Non-pigmented ciliary epithelial cell (primary cell): ENCODE measurements at regions not wholly inside any gene's neighbourhood (a gene's known extent, or its start where the extent isn't known, plus 50 kb on each side); places are given as distances from the start of the nearest gene placed in this dataset.

ENCODE experiments used
- DNase-seq: peaks from one replicate; pipeline ENCODE4 v3.0.0-alpha.2; 2010; ENCODE audit warnings: low read depth

DNA sequence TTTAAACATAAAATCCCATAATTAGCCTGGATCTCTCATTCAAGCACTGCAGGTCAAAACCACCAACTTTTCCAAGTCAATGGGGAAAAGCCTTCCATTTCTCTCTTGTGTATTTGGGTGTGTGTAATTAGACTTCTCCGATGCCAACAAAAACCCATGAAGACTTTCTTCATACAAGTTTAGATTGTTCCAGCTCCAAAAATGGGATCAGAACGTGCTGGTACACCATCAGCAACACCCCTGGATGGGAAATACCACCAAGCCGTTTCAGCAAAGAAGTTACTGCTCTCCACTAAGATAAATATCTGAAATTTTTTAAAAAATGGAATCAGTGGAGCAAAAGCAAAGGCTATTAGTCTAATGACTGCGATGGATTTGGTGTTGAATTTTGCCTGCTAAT is 837.3 kb upstream of the SOX9 start:
- no peak for DNase-seq

DNA sequence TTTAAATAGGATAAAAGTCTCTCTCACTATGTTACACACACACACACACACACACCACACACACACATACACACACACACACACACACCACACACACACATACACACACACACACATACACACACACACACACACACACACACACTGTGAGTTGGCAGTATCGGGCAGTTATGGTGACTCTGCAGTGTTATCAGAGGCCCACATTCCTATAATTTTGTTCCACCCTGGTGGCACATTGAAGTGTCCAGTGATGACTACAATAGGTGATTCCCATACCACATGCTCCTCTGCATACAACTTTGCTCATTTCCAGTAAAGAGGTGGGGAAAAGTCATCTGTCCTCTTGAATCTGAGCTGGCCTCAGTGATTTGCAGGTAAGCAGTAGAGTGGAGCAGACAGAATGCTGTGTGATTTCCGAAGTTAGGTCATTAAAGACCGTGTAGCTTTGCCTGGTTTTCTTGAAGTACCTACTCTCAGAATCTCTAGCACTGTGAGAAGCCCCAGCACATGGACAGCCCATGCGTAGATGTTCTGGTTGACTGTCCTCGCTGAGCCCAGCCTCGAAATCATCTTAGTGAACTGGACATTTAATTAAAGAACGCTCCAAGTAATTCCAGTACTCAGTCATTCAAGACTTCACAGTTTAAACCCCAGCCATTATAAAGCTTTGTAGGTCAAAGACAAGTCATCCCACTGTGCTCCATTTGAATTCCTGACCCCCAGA is 836.6 kb upstream of the SOX9 start:
- DNase-seq, result no peak

DNA sequence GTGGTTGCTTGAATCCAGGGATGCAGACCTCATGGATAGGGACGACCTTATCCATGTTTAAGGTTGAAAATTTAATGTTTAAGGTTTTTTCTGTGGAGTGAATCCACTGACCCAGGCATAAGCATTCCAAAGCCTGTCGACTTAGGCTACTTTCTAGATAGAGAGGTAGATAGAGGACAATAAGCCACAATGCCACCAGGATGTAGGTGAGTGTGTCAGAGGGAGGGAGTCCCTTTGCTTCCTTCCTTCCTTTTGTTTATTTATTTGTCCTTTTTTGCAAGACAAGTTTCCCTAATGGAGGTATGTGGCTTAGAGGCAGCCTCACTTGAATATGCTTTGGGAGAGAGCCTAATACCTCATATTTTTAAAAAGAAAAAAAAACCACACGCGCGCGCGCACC is 834.2 kb upstream of the SOX9 start:
- no peak for DNase-seq

GRCh38 chr17:71287071-71287823 is 833.6 kb upstream of the SOX9 start:
- DNase-seq, result no peak

DNA sequence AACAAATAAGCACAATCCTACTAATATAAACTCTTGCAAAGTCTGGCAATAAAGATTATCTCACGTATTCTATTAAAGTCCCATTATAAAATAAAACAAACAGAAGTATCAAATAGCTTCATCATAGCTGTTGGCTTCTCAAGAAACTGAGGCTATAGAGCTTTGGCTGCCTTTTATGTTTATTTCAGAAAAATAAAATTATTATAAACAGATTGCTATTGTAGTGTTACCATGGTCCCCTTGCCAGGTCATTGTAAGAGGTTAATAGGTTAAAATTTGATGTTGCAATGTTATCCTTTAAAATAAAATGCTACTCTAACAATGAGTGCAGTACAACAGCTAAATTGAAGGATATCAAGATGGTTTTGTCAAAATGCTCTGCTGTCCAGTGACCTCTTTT is 828.8 kb upstream of the SOX9 start:
- no peak for DNase-seq

GRCh38 chr17:71296005-71296404 is 824.8 kb upstream of the SOX9 start:
- DNase-seq, result no peak

DNA sequence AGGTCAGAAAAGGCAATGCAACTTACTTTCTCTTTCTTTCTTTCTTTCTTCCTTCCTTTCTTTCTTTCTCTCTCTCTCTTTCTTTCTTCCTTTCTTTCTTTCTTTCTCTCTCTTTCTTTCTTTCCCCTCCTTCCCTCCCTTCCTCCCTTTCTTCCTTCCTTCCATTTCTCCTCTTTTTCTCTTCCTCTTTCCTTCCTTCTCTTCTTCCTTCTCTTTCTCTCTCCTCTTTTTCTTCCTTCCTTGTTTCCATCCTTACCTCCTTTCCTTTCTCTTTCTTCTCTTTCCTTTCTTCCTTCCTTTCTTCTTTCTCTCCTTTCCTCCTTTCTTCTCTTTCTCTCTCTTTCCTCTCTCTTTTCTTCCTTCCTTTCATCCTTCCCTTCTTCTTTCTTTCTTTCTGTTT is 819.8 kb upstream of the SOX9 start:
- DNase-seq, result no peak

DNA sequence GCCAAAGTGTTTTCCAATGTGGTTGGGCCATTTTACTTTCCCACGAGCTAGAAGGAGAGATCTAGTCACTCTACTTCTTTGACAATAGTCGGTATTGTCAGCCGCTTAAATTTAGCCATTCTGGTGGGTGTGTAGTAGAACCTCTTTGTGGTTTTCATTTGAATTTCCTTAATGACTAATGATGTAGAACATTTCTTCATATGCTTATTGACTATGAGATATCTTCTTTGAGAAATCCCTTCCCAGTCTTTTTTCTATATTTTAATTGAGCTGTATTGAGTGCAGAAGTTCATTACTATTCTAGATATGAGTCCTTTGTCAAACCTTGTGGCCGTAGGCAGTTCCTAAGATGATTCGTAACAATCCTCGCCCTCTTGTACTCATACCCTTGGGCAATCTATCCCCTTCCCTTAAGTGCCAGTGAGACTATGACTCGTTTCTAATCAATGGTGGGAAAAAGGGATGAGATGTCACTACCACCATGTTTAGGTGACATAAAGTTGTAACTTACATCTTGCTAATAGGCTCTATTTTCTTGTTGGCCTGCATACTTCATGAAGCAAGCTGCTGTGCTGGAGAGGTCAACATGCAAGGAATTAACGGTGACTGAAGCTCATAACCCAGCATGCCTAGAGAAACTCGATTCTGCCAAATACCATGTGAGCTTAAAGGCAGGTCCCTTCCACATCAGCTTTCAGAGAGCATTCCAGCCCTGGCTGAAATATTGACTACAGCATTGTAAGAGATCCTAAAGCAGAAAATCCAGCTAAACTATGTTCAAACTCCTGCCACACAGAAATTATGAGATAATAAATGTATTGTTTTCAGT is 817.9 kb upstream of the SOX9 start:
- no peak for DNase-seq

GRCh38 chr17:71304498-71305158 is 816.2 kb upstream of the SOX9 start:
- no peak for DNase-seq

DNA sequence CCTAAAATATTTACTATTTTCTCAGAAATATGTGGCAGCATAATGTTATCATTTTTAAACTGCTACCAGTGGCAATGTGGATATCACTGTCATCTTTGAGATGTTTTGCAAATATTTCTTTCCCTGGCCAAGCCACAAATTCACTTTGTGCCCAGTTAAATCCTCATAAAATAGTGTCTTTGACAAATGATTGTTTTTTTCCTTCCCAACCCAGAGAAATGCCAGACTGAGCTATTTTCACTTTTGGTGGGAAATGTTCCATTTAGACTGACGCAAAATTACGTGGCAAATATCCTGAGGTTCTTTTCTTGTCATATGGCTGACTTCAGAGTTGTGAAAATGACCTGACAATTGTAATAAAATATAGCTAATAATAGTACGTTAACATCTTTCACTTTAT is 807.0 kb upstream of the SOX9 start:
- no peak for DNase-seq

- no peak for DNase-seq
Measured at GRCh38 chr17:71315568-71315967, 805.3 kb upstream of the SOX9 start.

DNA sequence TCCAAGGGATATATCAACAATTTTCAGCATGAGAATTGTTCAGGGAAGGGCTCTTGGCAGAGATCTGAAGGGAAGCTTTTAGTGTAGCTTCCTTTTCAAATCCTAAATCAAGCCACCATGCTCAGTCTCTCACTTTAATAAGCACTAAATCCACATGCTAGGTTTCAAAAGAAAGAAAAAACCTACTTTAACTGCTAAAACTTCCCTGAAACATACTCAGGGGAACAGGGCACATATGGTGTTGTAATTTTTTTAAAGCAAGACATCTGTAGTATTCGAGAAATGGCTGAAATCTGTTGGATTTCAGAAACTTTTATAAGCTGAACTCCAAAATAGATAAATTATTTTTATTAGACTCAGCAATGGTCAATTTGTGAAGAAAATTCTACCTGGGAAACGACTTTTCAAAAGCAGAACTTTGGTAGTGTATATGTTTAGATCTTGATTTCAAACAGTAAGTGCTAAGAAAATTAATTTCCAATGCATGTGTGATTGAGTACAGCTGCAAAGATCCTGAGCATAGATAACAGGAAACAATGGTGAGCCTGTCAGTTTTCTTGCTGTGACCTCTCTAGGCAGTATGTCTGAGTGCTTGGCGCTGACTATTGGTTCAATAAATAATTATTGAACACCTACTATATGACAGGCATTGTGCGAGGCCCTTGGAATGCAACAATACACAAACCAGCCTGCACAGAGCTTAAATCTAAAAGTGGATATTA is 804.5 kb upstream of the SOX9 start:
- no peak for DNase-seq

GRCh38 chr17:71320009-71320796 is 800.6 kb upstream of the SOX9 start:
- DNase-seq, result no peak

DNA sequence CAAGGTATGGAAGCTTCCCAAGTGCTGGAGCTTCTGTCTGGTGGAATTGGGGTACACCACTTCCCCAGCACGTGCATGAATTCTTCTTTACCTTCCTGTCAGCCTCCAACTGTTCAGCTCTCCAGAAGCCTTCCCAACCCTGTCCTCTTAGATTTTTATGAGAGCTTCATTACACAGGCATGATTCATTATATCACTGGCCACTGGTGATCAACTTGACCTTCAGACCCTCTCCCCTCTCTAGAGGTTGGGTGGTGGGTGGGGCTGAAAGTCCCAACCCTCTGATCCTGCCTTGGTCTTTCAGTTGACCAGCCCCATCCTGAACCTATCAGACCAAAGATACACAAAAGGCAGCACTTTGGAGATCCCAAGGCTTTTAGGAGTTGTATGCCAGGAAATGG is 795.7 kb upstream of the SOX9 start:
- DNase-seq, result no peak

- DNase-seq, result no peak
Measured at GRCh38 chr17:71325886-71326285, 794.9 kb upstream of the SOX9 start.

- DNase-seq, result no peak
Measured at GRCh38 chr17:71327376-71328059, 793.3 kb upstream of the SOX9 start.

- no peak for DNase-seq
Measured at GRCh38 chr17:71329310-71330098, 791.3 kb upstream of the SOX9 start.

DNA sequence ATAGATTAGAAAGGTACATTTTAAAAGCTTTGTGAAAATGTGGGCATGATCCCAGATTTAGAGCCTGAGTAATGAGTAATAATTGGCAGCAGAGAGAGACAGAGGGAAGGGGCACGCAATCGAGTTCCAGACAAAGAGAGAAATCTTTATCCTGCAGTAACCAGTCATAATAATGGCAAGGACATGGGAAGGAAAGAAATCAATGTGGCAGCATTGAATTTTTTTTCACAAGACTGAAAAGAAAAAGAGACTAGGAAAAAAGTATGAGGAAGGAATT is 790.8 kb upstream of the SOX9 start:
- no peak for DNase-seq

DNA sequence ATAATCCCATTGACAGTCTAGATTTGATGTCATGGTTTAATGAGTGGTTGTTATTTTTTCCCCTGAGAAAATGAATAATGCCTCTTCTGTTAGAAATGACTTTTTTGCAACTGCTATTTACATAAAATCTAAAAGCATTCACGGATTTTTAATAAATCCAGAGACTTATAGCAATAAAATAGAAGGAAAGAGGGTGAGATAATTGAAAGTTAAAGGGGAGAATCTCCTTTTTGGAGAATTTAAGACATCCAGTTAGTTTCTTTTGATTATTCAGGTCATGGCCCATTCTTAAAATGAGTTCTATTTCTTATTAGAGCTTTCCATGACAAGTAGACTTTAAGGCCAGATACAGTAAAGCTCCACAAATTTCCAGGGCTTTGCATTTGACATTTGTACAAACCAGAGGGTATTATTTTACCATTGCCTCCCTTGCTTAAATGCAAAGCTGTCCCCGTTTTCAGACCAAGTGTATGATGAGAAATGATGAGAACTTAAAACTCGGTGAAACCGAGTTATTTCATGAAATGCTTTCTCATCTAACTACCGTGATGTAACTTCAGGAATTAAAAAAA is 789.0 kb upstream of the SOX9 start:
- no peak for DNase-seq
